ENCODE measurements at regions not wholly inside any gene's neighbourhood (a gene's known extent, or its start where the extent isn't known, plus 50 kb on each side); places are given as distances from the start of the nearest gene placed in this dataset.

DNA sequence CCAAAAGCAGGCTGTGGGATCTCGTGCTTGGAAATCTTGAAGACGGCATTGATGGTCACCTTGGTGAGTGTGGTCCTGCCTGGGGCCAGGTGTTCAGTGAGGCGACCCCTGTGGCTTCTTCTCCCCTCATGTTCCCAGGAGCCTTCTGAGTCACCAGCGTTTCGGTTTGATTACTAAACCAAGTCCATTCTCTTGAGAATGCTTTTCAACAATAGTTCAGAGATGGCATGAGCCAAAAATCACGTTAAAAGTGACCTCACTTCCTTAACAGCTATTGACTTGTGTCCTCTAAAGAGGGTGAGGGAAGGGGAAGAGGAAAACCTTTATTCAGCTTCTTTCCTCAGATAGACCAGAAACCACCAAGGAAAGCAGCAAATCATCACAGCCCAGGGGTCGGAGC is 315.2 kb downstream of the GATA3 start:
- H4K20me1 ChIP-seq (ENCODE audit: low read depth, low read length) = no peaks in the 10 kb centered on the region
- H3F3A ChIP-seq (ENCODE audit: insufficient read depth) = no peaks in the 10 kb centered on the region
- no peak overlapping the region for H3K9ac ChIP-seq (ENCODE audit: low read length)
- TF ChIP-seq EZH2phosphoT487 (conservative IDR thresholded peaks at IDR 0.05; ENCODE audit: low read length) = no peak
- TF ChIP-seq, protein P1, sequence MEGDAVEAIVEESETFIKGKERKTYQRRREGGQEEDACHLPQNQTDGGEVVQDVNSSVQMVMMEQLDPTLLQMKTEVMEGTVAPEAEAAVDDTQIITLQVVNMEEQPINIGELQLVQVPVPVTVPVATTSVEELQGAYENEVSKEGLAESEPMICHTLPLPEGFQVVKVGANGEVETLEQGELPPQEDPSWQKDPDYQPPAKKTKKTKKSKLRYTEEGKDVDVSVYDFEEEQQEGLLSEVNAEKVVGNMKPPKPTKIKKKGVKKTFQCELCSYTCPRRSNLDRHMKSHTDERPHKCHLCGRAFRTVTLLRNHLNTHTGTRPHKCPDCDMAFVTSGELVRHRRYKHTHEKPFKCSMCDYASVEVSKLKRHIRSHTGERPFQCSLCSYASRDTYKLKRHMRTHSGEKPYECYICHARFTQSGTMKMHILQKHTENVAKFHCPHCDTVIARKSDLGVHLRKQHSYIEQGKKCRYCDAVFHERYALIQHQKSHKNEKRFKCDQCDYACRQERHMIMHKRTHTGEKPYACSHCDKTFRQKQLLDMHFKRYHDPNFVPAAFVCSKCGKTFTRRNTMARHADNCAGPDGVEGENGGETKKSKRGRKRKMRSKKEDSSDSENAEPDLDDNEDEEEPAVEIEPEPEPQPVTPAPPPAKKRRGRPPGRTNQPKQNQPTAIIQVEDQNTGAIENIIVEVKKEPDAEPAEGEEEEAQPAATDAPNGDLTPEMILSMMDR (IDR thresholded peaks at IDR 0.05; ENCODE audit: insufficient read depth, low read length, poor library complexity, severe bottlenecking) = no peak
- no peaks in the 10 kb centered on the region for H3K27me3 ChIP-seq (ENCODE audit: low read length)
- H3K27ac ChIP-seq (ENCODE audit: low read depth, low read length) = no peak overlapping the region
- no peak overlapping the region for H2AFZ ChIP-seq (ENCODE audit: low read depth, low read length, severe bottlenecking)
- no peak overlapping the region for H3K4me2 ChIP-seq (ENCODE audit: low read depth, low read length, poor library complexity, severe bottlenecking)
- H3K79me2 ChIP-seq (ENCODE audit: insufficient read depth, low read length) = no peaks in the 10 kb centered on the region
- no peaks in the 10 kb centered on the region for H3K9me3 ChIP-seq (ENCODE audit: insufficient read depth, low read length)
- no peaks in the 10 kb centered on the region for H3K36me3 ChIP-seq (ENCODE audit: low read length)
- no peaks in the 10 kb centered on the region for H3K9me2 ChIP-seq (replicated peaks; ENCODE audit: insufficient read depth, low read length)
- no peak overlapping the region for H3K4me3 ChIP-seq (ENCODE audit: insufficient read depth, low read length, poor library complexity, severe bottlenecking)

DNA sequence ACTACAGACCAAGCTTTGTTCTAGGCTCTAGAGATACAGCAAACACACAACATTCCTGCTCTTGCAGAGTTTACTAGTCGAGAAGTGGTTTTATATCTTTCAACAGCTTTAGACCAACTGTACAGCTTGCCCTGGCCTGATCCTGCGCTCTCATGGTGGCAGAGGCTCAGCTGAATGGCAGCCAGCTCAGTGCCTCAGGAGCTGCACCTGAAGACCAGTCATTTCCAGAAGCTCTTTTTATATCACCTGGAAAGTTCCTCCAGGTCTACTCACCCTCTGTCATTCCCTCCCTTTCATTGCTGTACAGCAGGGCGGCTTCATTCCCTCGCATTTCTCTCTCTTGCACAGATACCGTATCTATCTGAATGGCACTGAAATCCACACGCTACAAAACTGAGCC is 319.8 kb downstream of the GATA3 start:
- Histone ChIP-seq H3K9ac (ENCODE audit: low read length) (no peak overlapping the region), H3K27me3 (ENCODE audit: low read length) (no peaks in the 10 kb centered on the region), H3F3A (ENCODE audit: insufficient read depth) (no peaks in the 10 kb centered on the region), H3K79me2 (ENCODE audit: insufficient read depth, low read length) (no peaks in the 10 kb centered on the region), H3K4me3 (ENCODE audit: insufficient read depth, low read length, poor library complexity, severe bottlenecking) (no peak overlapping the region), H3K9me2 (replicated peaks; ENCODE audit: insufficient read depth, low read length) (no peaks in the 10 kb centered on the region), H3K9me3 (ENCODE audit: insufficient read depth, low read length) (no peaks in the 10 kb centered on the region), H3K4me2 (ENCODE audit: low read depth, low read length, poor library complexity, severe bottlenecking) (no peak overlapping the region), H3K36me3 (ENCODE audit: low read length) (no peaks in the 10 kb centered on the region), H2AFZ (ENCODE audit: low read depth, low read length, severe bottlenecking) (no peak overlapping the region), H4K20me1 (ENCODE audit: low read depth, low read length) (no peaks in the 10 kb centered on the region), H3K27ac (ENCODE audit: low read depth, low read length) (no peak overlapping the region)
- TF ChIP-seq EZH2phosphoT487 (conservative IDR thresholded peaks at IDR 0.05; ENCODE audit: low read length) = no peak
- TF ChIP-seq, protein P1 (IDR thresholded peaks at IDR 0.05; ENCODE audit: insufficient read depth, low read length, poor library complexity, severe bottlenecking) = no peak

DNA sequence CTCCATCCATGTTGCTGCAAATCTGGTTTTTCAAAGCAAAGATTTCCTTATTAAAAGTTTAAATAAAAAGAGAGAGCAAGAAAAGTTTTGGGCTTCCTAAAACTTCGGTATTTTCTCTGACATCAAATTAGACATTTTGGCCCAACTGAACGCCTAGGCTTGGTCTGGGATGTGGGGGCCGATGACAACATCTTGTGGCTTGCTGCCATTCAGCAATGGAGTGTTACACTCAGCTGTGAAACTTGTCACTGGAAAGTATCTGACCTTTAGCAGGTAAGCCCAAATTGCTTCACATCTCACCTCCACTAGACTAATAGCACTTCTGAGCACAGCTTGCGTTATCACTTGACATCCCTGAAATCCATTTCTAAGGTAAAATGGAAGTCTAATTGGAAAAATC is 320.6 kb downstream of the GATA3 start:
- Histone ChIP-seq H3K27me3 (ENCODE audit: low read length) (no peaks in the 10 kb centered on the region), H3K4me3 (ENCODE audit: insufficient read depth, low read length, poor library complexity, severe bottlenecking) (no peak overlapping the region), H3K9ac (ENCODE audit: low read length) (no peak overlapping the region), H3K9me2 (replicated peaks; ENCODE audit: insufficient read depth, low read length) (no peaks in the 10 kb centered on the region), H3K79me2 (ENCODE audit: insufficient read depth, low read length) (no peaks in the 10 kb centered on the region), H4K20me1 (ENCODE audit: low read depth, low read length) (no peaks in the 10 kb centered on the region), H3K27ac (ENCODE audit: low read depth, low read length) (no peak overlapping the region), H3F3A (ENCODE audit: insufficient read depth) (no peaks in the 10 kb centered on the region), H3K4me2 (ENCODE audit: low read depth, low read length, poor library complexity, severe bottlenecking) (no peak overlapping the region), H3K36me3 (ENCODE audit: low read length) (no peaks in the 10 kb centered on the region), H2AFZ (ENCODE audit: low read depth, low read length, severe bottlenecking) (no peak overlapping the region), H3K9me3 (ENCODE audit: insufficient read depth, low read length) (no peaks in the 10 kb centered on the region)
- TF ChIP-seq, protein P1 (IDR thresholded peaks at IDR 0.05; ENCODE audit: insufficient read depth, low read length, poor library complexity, severe bottlenecking) = no peak
- TF ChIP-seq EZH2phosphoT487 (conservative IDR thresholded peaks at IDR 0.05; ENCODE audit: low read length) = no peak
